ENCODE measurements at regions not wholly inside any gene's neighbourhood (a gene's known extent, or its start where the extent isn't known, plus 50 kb on each side); places are given as distances from the start of the nearest gene placed in this dataset.

- WGBS, 2 experiments (ENCODE audit: extremely low coverage in 2 of 2, insufficient read length in 1 of 2), result 89% methylated on average over 4 of the region's 6 CpGs; no CpG with 5 or more reads in 1 of the 2 experiments
- ATAC-seq (ENCODE audit: low read depth) (no peak), DNase-seq (no peak)
- no peak overlapping the region for H3K23ac ChIP-seq (ENCODE audit: low read depth, low read length)
- H4K8ac ChIP-seq (ENCODE audit: low read depth in 2 of 2, low read length in 2 of 2), result no peak overlapping the region
- H2AK5ac ChIP-seq (ENCODE audit: low read depth, low read length), result no peak overlapping the region
- H2BK15ac ChIP-seq (ENCODE audit: low read depth, low read length), result no peak overlapping the region
- H3K9me3 ChIP-seq (ENCODE audit: control insufficient read depth, insufficient read depth, low read length), result no peaks in the 10 kb centered on the region
- no peak overlapping the region for H3K18ac ChIP-seq (ENCODE audit: low read depth, low read length)
- TF ChIP-seq POLR2A (IDR thresholded peaks at IDR 0.05; ENCODE audit: low read depth, low read length) (no peak), ELK1 (IDR thresholded peaks at IDR 0.05; ENCODE audit: borderline replicate concordance, low read depth, low read length) (no peak), RFX5 (IDR thresholded peaks at IDR 0.05; ENCODE audit: low read depth, low read length) (no peak), RAD21 (IDR thresholded peaks at IDR 0.05; ENCODE audit: low read length) (no peak), RCOR1 (IDR thresholded peaks at IDR 0.05; ENCODE audit: insufficient replicate concordance, low read length) (no peak), CTCF (conservative IDR thresholded peaks at IDR 0.05; ENCODE audit: low read depth, low read length) (no peak), FOS (IDR thresholded peaks at IDR 0.05; ENCODE audit: low read depth, low read length) (no peak), MAFK (IDR thresholded peaks at IDR 0.05; ENCODE audit: low read depth, low read length) (no peak), CEBPB (IDR thresholded peaks at IDR 0.05; ENCODE audit: low read depth, low read length) (no peak), CHD1 (IDR thresholded peaks at IDR 0.05; ENCODE audit: low read depth, low read length) (no peak)
- no peak overlapping the region for H3K9ac ChIP-seq (ENCODE audit: low read depth, low read length)
- intact Hi-C loops (cut with micrococcal nuclease) (no loop called here), in situ Hi-C loops (cut with MboI; ENCODE audit: low sequenced_read_pairs) (no loop called here), dilution Hi-C loops (cut with HindIII; ENCODE audit: low sequenced_read_pairs, unreplicated experiment) (no loop called here)
- H3K9me1 ChIP-seq (ENCODE audit: insufficient read depth, low read length), result no peaks in the 10 kb centered on the region
- no peak overlapping the region for H2AK9ac ChIP-seq (replicated peaks; ENCODE audit: low read depth, low read length, poor library complexity)
- H3K27ac ChIP-seq (ENCODE audit: insufficient read depth, low read length), result no peak overlapping the region
- H3K27me3 ChIP-seq (ENCODE audit: control insufficient read depth, insufficient read depth, low read length), result no peaks in the 10 kb centered on the region
- no peaks in the 10 kb centered on the region for H3K79me1 ChIP-seq (ENCODE audit: low read depth in 1 of 2, low read length in 2 of 2)
- H2BK20ac ChIP-seq (ENCODE audit: low read depth, low read length), result no peak overlapping the region
- H2AFZ ChIP-seq (replicated peaks; ENCODE audit: low read length, poor library complexity), result no peak overlapping the region
- H3K36me3 ChIP-seq (ENCODE audit: control insufficient read depth, insufficient read depth, low read length), result no peaks in the 10 kb centered on the region
- no peaks in the 10 kb centered on the region for H4K20me1 ChIP-seq (ENCODE audit: insufficient read depth, low read length)
- BruUV-seq (replicated peaks), result no TSS peak
- H3K4me2 ChIP-seq (ENCODE audit: low read depth, low read length), result no peak overlapping the region
- H3K4ac ChIP-seq (ENCODE audit: low read depth, low read length), result no peak overlapping the region
- H2BK5ac ChIP-seq (ENCODE audit: low read depth, low read length, poor library complexity, severe bottlenecking), result no peak overlapping the region
- POLR2A ChIA-PET (ENCODE audit: unreplicated experiment), result no interaction called here
- no peak overlapping the region for H3K14ac ChIP-seq (replicated peaks; ENCODE audit: low read depth, low read length)
- H3K4me3 ChIP-seq (ENCODE audit: insufficient read depth, low read depth, low read length), result no peak overlapping the region
- no peak overlapping the region for H4K91ac ChIP-seq (ENCODE audit: insufficient read depth, low read depth, low read length)
- H2BK120ac ChIP-seq (ENCODE audit: low read depth, low read length), result no peak overlapping the region
- H3K4me1 ChIP-seq (ENCODE audit: control insufficient read depth, insufficient read depth, low read length), result no peaks in the 10 kb centered on the region
- no peak overlapping the region for H4K5ac ChIP-seq (ENCODE audit: low read depth, low read length)
- H3K56ac ChIP-seq (ENCODE audit: extremely low read depth, insufficient read depth, low read length), result no peak overlapping the region
- CTCF ChIA-PET, result interaction anchor here (0.6 kb wide), 1 partner anchor 43 kb away, joined by 3 read pairs; no protein-coding TSS in a partner anchor
Observed at GRCh38 chr1:118437664-118438063, 252.6 kb upstream of the SPAG17 start.
